Ecto neural progenitor cell (in vitro differentiated cells): ENCODE measurements at regions not wholly inside any gene's neighbourhood (a gene's known extent, or its start where the extent isn't known, plus 50 kb on each side); places are given as distances from the start of the nearest gene placed in this dataset.
"Not testable (repeated sequence)": the region's sequence is repeated elsewhere in the genome, so short reads cannot be mapped to it uniquely, and the experiment has no call there.

Experiments used
- DNase-seq: peaks from one replicate; pipeline ENCODE4 v3.0.0-alpha.2; 2018; ENCODE audit warnings: low spot score

- no peak for DNase-seq
Measured at GRCh38 chr14:99004112-99004511, 267.9 kb downstream of the BCL11B start.

DNA sequence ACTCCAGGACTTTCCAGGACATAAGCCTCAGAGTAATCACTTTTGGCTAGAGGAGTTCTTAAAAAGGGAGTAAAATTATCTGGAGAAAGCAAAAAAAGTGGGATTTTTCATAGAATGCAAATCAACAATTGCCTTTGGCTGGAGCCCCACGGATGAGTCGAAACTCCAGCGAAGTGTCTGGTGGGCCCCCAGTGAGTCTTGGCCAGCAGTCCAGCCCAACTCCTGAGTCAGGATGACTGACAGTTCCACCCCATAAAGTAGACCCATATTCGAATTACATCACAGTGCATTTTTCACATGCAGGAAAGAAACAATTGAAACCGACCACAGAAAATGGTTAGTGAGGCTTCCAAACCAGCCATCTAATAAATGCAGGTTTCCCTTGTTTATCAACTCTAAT lies 265.7 kb downstream of the BCL11B start:
- no peak for DNase-seq

GRCh38 chr14:99007795-99008194 lies 264.2 kb downstream of the BCL11B start:
- no peak for DNase-seq

DNA sequence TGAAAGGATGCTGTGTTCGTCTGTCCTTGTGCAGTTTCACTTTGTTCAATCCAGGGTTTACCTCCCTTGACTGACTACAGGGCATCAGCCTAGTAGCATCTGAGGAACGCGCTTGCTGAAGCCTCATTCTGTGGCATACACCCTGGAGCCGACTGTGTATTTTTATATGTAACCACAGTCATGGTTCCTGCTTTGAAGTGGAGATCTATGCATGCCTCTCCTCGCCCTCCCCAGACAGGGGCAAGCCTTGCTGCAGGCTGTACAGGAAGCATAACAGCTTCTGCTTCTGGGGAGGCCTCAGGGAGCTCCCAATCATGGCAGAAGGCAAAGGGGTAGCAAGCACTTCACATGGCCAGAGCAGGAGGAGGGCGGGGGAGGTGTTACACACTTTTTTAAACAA lies 262.1 kb downstream of the BCL11B start:
- DNase-seq: no peak

DNA sequence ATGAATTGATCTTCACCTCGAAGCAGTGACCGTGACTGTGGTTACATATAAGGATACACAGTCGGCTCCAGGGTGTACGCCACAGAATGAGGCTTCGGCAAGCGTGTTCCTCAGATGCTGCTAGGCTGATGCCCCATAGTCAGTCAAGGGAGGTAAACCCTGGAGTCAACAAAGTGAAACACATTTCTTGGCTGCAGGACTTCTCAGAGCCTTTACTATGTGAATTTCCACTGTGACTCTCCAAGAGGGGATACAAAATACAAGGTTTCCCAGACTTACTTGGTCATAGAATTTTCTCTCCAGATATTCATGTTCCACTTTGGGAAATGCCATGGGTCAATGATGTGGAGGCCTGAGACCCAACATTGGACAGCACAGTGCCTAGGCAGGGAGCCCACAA lies 260.6 kb downstream of the BCL11B start:
- DNase-seq: no peak

GRCh38 chr14:99012703-99013102 lies 259.3 kb downstream of the BCL11B start:
- DNase-seq: no peak

DNA sequence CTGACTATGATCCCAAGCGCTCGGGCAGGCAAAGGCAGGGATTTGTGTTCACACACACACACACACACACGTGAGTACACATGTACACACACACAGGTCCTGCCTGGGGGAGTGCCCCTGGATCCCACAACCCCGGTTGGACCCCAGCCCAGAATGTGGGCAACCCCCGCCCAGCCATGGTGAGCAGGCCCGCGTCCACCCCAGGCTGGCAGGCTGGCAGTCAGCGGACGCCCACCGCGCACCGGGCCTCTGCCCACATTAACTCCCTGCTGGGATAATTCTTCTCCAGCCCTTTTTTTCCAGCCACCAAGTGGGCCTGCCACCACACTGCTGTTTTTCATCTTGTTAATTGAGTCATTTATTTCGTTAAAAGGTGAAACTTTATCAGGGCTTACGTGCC lies 256.2 kb downstream of the BCL11B start:
- no peak for DNase-seq

- no peak for DNase-seq
Measured at GRCh38 chr14:99023371-99023770, 248.6 kb downstream of the BCL11B start.

- no peak for DNase-seq
Measured at GRCh38 chr14:99024926-99025325, 247.1 kb downstream of the BCL11B start.

DNA sequence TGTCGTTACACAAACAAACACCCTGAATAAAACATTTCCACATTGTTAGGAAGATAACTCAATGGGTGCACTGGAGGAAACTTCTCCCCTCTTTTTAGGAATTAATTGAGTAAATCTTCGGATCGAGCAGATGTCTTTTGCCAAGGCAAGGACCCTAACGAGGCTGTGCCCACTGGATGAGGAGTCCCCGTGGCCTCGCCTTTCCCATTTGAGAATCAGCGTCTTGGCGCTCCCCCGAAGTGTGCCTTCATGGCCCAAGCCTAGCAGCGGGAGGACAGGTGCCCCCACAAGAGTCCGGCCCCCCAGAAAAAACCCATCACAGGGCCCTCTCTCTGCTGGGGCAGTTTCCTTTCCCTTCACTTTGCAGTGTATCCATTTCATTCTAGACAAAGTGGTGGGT lies 246.6 kb downstream of the BCL11B start:
- no peak for DNase-seq

- DNase-seq: no peak
Measured at GRCh38 chr14:99026471-99026870, 245.5 kb downstream of the BCL11B start.

GRCh38 chr14:99028041-99028440 lies 244.0 kb downstream of the BCL11B start:
- DNase-seq: no peak

DNA sequence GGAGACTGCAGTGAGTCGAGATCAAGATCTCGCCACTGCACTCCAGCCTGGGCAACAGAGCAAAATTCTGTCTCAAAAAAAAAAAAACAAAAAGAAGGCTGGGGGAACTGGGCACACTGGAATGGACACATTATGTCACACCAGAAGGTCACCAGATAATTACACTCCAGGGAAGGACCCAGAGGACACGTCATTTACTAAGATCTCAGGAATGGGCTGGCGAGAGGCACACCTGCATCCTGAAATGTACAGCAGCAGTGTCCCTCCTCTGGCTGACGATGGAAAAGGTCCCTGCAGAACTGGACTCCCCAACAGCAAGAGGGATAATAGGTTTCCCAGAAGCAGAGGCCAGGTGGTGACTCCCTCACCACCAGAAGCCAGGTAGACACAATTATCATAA lies 243.5 kb downstream of the BCL11B start:
- DNase-seq: no peak

GRCh38 chr14:99029145-99029915 lies 242.7 kb downstream of the BCL11B start:
- DNase-seq: no peak

DNA sequence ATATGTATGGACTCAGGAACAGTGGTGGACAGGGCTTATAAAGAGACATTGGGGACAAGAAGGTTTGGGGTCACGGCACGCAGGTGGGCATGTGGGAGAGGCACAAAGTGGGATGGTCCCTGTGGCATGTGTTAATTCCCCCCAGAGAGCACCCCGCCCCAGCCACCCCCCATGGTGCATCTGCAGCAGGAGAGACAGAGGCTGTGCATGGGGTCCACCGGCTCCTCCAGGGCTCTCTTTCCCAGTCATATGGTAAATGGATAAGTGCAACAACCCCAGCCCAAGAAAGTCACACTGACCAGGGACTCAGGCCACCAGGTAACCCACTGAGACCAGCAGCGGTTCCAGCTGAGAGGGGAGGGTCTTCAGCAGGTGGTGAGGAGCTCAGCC lies 242.1 kb downstream of the BCL11B start:
- no peak for DNase-seq

DNA sequence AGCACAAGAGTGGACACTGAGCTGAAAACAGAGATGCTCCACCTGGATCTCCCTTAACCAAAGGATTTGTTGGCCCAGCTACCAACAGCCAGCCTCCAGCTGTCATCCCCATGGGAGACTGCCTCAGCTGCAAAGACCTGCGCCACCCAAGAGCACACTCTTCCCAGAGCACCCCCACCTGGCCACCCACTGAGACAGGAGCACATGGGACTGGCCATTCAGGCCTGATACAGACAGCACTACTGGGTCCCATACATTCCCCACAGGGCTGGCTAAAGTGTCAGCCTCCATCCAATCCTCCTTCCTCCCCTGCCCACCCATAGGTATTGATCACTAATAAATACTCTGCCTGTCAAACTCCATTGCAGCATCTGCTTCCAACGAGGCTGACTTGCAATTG lies 241.5 kb downstream of the BCL11B start:
- DNase-seq: no peak

GRCh38 chr14:99032759-99033158 lies 239.2 kb downstream of the BCL11B start:
- DNase-seq: no peak

GRCh38 chr14:99033951-99034350 lies 238.0 kb downstream of the BCL11B start:
- no peak for DNase-seq

DNA sequence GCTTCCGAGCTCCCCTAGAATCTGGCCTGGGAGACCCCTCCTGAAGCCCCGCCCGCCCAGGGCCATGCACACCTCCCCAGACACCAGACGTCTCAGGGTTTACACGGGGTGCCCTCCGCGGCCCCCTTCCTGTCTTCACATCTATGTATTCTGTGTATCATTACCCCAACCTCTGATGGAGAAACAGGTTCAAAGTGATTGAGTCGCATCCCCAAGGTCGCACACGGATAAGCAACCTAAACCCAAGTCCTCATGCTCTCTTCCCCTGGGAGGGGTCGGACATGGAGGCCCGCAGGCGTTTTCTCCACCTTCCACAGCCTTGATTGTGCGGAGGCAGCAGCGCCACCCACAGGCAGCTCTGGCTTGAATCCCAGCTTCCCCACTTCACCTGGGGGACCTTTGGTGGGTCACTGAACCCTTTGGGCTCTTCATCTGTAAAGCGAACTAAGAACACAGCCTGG lies 237.3 kb downstream of the BCL11B start:
- no peak for DNase-seq

DNA sequence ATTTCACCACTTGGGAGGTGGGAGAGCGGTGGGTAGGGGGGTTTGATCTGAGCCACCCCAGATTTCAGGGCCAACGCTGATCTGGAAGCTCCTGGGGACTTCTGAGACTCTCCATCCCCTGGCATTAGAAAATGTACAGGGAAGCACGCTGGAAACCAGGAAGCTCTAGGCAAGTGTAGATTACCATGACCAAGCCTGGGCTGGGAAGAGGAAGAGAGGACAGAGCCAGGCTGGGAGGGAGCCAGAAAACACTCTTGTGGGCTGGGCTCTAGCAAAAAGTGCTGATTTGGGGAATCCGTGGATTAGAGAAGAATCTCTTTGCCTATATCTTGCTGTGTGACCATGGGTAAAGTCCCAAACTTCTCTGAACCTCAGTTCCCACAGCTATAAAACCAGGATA lies 236.7 kb downstream of the BCL11B start:
- DNase-seq: no peak

GRCh38 chr14:99035712-99036610 lies 236.0 kb downstream of the BCL11B start:
- peak; percentile 79 for DNase-seq

DNA sequence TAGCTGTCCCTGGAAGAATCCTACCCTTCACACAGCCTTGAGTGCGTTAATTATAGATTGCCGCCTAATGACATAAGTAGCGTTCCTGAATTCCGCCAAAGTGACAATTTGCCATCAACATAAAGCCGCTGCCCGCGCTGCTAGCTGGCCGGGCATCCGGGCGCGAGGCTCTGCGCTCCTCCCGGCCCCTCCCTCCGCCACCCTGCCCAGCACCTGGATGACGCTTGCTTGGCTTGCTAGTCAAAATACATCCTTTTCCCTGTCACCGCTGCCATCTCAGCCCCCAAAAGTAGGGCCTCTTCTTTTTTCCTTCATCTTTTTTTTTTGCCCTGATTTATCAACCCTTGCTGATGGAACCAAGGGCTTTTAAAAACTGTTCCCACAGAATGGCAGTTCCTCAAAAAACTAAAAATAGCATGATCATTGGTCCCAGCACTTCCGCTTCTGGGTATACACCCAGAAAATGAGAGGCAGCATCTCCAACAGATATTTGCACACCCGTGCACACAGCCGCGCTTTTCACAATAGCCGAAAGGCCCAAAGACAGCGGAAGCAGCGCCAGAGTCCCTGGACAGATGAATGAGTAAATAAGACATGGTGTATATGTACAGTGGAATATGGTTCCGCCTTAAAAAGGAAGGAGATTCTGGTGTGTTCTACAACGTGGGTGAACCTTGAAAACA lies 235.2 kb downstream of the BCL11B start:
- DNase-seq: no peak

DNA sequence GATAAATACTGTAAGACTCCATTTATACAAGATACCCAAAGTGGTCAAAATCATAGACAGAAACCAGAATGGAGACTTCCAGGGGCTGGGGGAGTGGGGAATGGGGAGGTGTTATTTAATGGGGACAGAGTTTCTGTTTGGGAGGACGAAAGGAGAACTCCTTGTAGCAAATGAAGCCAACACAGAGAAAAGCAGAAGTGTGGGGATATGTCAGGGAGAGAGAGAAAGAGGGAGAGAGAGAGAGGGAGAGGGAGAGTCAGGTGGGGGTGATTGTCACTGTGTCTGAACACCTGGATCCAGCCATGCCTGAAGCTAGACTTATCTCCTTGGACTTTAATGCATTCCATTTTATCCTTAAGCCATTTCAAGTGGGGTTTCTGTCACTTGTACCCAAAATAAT lies 234.7 kb downstream of the BCL11B start:
- DNase-seq: not testable (repeated sequence)
